ENCODE measurements at regions not wholly inside any gene's neighbourhood (a gene's known extent, or its start where the extent isn't known, plus 50 kb on each side); places are given as distances from the start of the nearest gene placed in this dataset.
A peak's percentile ranks its signal among the peaks of the same experiment; 100 is the strongest.

- peak; percentile 58 for TF ChIP-seq JUNB (IDR thresholded peaks at IDR 0.05)
- TF ChIP-seq MAX (IDR thresholded peaks at IDR 0.05; ENCODE audit: low read depth, low read length), result no peak
- TF ChIP-seq RAD51 (IDR thresholded peaks at IDR 0.05), result 0 out of 2 replicates have a peak, but pooled peaks have one; percentile 44
- peak; percentile 56; the same call in 1 of the 2 replicates for TF ChIP-seq CBFB (IDR thresholded peaks at IDR 0.05; ENCODE audit: low read depth)
- TF ChIP-seq RUNX3 (IDR thresholded peaks at IDR 0.05; ENCODE audit: low read length), result peak; percentile 92
- TF ChIP-seq HDAC2 (IDR thresholded peaks at IDR 0.05), result no peak
- peak; percentile 84 for TF ChIP-seq MTA2 (IDR thresholded peaks at IDR 0.05; ENCODE audit: low read depth)
- no peak; the same call in 1 of the 2 replicates for TF ChIP-seq SMC3 (IDR thresholded peaks at IDR 0.05; ENCODE audit: borderline replicate concordance, low read length)
- 0 out of 2 replicates have a peak, but pooled peaks have one; percentile 16 for TF ChIP-seq RB1 (IDR thresholded peaks at IDR 0.05; ENCODE audit: borderline replicate concordance)
- TF ChIP-seq PKNOX1 (IDR thresholded peaks at IDR 0.05), result peak; percentile 35; the same call in 1 of the 2 replicates
- TF ChIP-seq ZSCAN29 (IDR thresholded peaks at IDR 0.05), result 0 out of 2 replicates have a peak, but pooled peaks have one; percentile 17
- TF ChIP-seq ELK1 (IDR thresholded peaks at IDR 0.05; ENCODE audit: low read depth, low read length), result peak; percentile 37; the same call in 1 of the 2 replicates
- TF ChIP-seq STAT1 (conservative IDR thresholded peaks at IDR 0.05), result no peak
- TF ChIP-seq IKZF1 (conservative IDR thresholded peaks at IDR 0.05), result peak; percentile 98
- TF ChIP-seq CBX5 (IDR thresholded peaks at IDR 0.05; ENCODE audit: low read depth), result 0 out of 2 replicates have a peak, but pooled peaks have one; percentile 83
- TF ChIP-seq IKZF2 (IDR thresholded peaks at IDR 0.05), result peak; percentile 89 to 93
- TF ChIP-seq SIN3A (IDR thresholded peaks at IDR 0.05; ENCODE audit: low read depth, low read length), result no peak
- TF ChIP-seq IRF5 (IDR thresholded peaks at IDR 0.05; ENCODE audit: borderline replicate concordance), result no peak
- peak in 1 of 2 experiments; percentile 94; a peak in 2 of 4 replicates for TF ChIP-seq ETV6 (conservative IDR thresholded peaks at IDR 0.05 in 1 of 2, IDR thresholded peaks at IDR 0.05 in 1 of 2; ENCODE audit: borderline replicate concordance in 1 of 2, low read depth in 1 of 2)
- TF ChIP-seq MYB (IDR thresholded peaks at IDR 0.05; ENCODE audit: borderline replicate concordance, low read depth, low read length), result no peak
- TF ChIP-seq POU2F2 (IDR thresholded peaks at IDR 0.05; ENCODE audit: borderline replicate concordance, low read depth, low read length), result peak; percentile 70; the same call in 1 of the 3 replicates
- TF ChIP-seq PAX5 (IDR thresholded peaks at IDR 0.05; ENCODE audit: borderline replicate concordance, low read depth, low read length), result peak; percentile 72; the same call in 1 of the 2 replicates
- TF ChIP-seq BCL3 (IDR thresholded peaks at IDR 0.05; ENCODE audit: borderline replicate concordance, insufficient read depth, low read depth, low read length, poor library complexity, severe bottlenecking), result peak; percentile 80
These were observed 83.4 kb upstream of the SMNDC1 start (continued) for GRCh38 chr10:110387983-110388686.
